ENCODE measurements at regions not wholly inside any gene's neighbourhood (a gene's known extent, or its start where the extent isn't known, plus 50 kb on each side); places are given as distances from the start of the nearest gene placed in this dataset.
"Not testable (repeated sequence)": the region's sequence is repeated elsewhere in the genome, so short reads cannot be mapped to it uniquely, and the experiment has no call there.

DNA sequence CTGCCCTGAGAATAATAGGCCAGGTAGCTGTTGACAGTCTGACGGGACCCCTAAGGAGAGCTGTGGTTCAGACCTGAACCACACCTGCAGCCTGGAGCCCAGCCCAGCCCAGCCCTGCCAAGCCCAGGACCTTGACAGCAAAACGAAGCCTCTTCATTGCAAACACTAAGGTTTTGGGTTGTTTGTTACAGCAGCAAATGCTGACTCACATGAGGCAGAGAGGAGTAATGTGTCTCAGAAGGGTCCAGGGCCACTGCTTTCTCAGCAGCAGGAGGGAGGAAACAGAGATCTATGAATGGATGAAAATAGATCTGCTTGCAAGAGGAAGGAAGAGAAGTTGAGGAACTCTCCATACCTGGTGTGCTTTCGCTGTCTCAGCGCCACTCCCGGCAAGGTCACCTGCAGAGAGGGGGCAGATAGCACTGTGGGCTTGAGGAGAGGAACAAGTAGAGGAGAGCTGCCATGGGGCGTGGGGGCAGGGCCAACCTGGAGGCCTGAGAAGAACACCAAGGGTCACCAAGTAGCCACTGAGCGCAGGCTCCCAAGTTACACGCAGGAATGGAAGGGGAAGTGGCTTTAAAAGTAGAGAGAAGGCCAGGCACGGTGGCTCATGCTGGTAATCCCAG is 127.2 kb downstream of the ZNF281 start:
- no peak for DNase-seq (ENCODE audit: low spot score)

DNA sequence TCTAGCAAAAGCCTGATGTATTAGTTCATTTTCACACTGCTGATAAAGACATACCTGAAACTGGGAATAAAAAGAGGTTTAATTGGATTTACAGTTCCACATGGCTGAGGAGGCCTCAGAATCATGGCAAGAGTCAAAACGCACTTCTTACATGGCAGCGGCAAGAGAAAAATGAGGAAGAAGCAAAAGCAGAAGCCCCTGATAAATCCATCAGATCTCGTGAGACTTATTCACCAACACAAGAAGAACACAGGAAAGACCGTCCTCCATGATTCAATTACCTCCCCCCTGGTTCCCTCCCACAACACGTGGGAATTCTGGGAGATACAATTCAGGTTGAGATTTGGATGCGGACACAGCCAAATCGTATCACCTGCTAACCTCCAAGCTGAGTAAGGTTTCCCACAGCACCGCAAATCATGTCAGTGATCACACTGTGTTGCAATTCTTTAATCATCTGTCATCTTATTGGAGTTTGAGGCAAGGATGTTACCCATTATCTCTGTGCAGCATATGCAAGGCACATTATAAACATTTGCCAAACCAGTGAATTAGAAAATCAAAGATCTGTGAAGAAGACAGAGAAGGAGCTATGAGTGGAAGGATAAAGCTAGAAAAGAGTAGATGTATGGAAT is 128.5 kb downstream of the ZNF281 start:
- DNase-seq (ENCODE audit: low spot score) = no peak

DNA sequence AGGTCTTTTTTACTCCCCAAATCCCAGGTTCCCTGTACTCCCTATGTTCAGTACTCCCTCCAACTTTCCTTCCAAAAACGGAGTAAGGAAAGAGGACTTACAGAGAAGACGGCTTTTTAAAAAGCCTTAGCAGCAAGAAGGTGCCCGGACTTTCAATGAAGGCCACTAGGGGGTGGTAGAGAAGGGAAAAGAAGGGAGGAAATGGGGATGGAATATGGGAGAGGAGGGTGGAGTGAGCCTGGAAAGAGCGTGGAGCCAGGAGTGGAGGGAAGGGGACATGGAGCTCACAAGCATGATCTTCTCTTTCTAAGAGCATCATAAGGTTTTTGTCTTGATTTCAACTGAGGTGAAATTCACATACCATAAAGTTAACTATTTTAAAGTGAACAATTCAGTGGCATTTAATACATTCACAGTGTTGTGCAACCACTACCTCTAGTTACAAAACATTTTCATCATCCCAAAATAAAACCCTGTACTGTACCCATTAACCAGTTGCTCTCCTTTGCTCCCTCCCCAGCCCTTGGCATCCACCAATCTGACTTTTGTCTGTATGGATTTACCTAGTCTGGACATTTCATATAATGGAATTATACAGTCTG is 129.9 kb downstream of the ZNF281 start:
- peak; percentile 28 for DNase-seq (ENCODE audit: low spot score)

DNA sequence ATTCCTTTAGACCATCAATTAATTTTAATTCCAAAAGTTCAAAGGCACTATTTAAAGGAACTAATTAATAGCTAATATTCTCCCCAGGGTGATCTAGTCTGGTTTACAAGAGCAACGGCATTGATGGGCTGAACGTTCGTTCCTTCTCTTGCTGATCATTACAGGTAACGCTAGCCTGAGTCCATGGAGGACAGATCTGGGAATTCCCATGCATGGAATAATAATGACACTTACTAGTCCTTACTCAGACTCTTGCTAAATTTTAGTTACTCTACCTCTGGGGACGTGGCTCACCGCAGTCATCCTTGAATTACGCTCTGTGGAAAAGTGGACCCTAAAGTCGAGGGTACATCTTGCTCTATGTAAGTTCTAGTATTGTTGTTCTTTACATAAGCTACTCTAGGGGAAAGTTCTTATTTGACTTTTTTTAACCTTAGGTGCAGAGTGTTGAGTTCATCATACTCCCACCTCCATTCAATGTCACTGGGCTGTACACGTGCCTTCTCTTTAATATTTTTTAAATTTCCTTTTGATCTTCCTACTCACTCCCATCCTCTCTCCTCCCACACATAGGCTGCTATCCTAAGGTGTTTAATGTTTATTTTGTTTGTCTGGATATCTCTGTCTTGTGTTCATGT is 133.9 kb downstream of the ZNF281 start:
- DNase-seq (ENCODE audit: low spot score) = no peak

DNA sequence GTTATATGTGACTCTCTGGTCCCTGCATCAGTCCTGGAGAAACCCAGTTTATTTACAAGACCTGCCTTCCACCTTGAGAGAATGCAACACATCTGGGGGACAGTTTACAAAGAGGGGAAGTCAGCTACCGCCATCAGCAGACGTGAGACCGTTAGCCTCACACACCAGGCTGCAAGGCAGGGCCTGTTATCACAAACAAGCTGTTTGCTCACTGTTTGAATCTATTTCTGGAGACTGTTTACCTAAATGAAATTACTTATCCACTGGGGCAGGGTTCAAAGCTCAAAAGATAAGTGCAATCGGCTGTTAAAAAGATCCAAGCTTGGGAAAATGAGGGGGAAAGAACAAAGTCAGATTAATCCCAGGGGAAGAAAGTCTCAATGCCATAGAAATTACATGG is 134.4 kb downstream of the ZNF281 start:
- DNase-seq (ENCODE audit: low spot score) = no peak

DNA sequence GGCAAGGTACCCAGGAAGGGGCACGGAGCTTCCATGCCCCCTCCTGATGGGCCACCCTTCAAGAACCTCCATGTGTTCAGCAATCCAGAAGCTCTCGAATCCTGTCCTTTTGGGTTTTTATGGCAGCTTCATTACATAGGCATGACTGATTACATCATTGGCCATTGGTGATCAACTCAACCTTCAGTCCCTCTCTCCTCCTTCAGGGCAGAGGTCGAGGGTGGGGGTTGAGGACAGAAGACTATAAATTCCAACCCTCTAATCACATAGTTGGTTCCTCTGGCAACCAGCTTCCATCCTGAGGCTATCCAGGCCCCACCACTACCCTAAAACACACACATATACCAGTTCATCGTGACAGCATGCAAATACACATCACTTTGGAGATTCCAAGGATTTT is 135.7 kb downstream of the ZNF281 start:
- DNase-seq (ENCODE audit: low spot score) = no peak

DNA sequence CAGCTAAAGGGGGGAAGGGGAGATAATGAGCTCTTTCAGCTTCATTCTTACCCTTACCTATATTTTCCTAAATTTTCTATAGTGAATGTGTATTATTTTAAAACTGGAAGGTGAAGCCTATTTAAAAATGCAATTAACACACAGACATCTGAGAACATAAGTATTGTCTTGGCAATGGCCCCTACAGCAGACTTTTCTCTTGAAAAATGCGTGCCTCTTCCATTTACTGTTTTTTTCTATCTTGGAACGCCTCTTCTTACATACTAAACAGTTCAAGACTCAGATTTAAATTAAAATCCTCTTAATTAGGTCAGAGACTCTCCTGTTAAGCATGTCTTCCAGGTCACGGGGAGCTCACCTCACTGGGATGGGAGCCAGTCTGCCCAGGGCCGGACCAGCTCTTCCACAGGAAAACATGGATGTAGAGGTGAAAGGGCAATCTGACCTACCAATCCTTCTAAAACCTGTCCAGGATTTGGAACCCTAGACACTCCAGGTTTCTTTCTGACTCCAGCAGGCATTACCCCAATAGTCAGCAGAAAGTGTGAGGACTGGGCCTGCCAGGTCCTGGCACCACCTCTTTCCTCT is 137.3 kb downstream of the ZNF281 start:
- DNase-seq (ENCODE audit: low spot score) = no peak

DNA sequence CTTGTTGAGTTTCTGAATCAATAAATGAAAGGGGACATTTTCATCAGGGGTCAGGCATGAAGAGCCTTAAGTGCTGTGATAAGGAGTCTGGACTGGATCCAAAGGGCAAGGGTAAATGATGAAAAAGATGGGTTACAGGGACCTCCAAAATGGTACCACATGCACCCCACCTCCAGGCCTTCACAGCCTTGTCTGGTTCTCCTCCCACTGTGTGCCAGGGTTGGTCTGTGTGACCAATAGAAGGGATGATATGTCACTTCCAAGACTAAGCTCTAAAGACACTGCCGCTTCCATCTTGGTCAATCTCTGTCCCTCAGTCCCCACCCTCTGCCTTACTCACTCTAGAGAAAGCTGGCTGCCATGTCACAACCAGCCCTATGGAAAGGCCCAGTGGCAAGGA is 140.6 kb downstream of the ZNF281 start:
- DNase-seq (ENCODE audit: low spot score) = no peak

DNA sequence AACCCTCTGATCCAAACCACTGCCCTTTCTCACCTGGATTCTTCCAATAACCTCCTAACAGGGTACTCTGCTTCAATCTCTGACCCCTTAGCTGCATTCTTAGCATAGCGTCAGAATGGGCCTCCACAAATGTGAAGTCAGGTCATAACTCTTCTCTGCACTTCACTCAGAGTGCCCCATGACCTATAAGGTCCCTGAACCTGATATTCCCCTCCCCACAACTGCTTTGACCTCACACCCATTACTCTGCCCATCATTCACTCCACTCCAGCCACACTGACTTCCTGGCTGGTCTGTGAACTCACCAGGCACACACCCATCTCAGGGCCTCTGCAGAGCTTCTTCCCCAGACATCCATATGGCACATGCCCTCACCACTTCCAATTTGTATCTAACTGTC is 141.9 kb downstream of the ZNF281 start:
- no peak for DNase-seq (ENCODE audit: low spot score)

DNA sequence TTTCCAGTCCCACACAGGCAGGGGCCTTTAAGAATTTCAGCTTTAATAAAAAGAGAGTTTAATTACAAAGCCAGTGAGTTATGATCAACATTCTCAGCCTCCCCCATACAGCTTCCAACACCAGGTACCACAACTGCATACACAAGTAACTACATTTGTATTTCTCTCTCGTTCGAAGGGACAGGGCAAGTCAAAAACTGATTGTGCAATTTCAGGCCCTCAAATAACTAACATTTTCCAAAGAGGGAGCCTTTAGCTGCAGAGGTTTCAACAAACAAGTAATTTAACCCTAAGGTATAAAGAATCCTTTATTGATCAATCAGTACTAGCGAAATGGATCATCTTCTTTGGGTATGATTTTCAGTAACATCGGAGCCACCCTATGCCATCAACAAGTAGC is 142.4 kb downstream of the ZNF281 start:
- DNase-seq (ENCODE audit: low spot score) = no peak

DNA sequence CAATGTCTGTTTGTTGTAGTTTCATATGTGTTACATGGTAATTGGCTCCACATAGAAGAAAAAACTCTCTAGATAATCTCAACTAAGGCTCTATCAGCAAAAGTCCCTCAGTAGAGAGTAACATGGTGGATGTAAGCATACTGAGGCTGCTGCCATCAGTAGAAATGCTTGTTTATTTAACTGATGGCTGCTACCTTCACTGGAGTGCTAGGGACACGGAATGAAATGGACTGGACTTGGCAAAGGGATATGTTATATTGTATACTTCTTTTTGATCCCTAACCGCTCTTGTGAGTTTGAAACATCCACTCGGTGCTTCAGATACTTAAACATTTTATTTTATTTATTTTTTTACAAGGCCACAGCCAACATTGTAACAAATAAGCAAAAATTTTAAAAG is 143.0 kb downstream of the ZNF281 start:
- DNase-seq (ENCODE audit: low spot score) = no peak

DNA sequence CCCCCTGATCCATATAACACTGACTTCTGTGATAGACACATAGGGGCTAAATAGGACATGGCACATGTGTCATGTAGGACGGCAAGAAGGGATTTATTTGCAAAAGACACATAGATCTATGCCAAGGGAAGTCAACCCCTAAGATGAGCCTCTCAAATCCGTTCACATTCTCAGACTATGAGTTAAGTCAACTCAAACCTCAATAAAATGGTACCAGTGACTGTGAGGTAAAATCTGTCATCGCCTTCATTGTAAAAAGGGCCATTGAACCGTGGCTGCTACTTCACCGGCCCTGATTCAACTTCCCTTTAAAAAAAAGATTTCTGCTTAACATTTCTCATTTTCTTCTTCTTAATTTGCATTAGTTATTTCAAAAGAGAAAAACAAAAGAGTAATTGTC is 144.0 kb downstream of the ZNF281 start:
- no peak for DNase-seq (ENCODE audit: low spot score)

DNA sequence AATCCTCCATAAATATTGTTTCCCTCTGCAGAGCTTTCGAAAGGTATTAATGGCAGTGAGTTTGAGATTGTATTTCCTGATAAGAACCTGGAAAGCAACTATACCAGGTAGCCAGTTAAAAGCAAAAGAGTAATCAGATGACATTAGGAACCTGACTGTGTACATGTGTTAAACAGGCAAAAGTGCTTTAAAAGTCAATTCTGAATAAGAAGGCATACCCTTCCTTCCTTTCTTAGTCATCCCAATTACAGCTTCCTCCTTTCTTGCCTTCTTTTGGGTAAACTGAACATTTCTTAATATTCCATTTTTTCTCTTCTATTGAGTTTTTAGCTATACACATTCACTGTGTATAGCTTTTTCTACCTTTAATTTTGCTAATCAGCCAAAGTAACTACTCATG is 144.7 kb downstream of the ZNF281 start:
- no peak for DNase-seq (ENCODE audit: low spot score)

DNA sequence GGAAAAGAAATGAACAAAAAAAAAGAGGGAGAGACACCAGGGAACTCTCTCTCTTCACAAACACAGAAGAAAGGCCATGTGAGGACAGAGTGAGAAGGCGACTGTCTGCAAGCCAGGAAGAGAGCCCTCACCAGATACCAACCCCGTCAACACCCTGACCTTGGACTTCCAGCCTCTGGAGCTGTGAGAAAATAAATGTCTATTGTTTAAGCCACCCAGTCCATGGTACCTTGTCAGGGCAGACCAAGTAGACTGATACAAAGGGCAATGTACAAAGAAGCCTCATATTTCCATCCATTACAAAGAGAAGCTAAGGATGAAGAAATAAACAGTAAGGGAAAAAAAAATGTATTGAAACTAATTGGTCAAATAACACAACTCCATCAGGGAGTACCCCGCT is 146.6 kb downstream of the ZNF281 start:
- no peak for DNase-seq (ENCODE audit: low spot score)

DNA sequence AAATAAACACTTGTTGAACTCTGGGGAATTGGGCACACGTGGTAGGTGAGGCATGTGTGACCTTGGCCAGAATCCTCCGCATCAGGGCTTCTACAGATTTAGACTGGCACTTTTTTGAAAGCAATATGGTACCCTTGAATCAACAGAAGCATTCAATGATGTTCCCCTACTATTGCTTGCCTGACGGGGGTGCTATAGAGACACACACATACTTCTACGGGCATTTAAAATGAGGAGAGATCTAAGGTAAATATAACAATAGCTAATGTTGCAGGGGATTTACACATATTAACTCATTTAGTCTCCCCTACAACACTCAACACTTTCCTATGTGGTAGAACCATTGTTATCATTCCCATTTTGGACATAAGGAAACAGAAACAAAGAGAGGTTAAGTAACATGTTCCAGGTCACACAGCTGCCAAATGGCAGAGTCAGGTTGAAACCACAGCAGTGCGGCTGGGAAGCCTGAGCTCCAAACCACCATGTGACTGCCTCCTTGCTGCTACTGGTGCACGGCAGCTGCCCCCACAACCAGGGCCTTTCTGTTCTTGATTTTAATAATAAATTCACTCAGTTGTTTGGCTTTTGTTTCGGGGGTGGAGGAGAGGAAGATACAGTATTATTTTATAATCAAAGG is 147.4 kb downstream of the ZNF281 start:
- DNase-seq (ENCODE audit: low spot score) = peak; percentile 11

DNA sequence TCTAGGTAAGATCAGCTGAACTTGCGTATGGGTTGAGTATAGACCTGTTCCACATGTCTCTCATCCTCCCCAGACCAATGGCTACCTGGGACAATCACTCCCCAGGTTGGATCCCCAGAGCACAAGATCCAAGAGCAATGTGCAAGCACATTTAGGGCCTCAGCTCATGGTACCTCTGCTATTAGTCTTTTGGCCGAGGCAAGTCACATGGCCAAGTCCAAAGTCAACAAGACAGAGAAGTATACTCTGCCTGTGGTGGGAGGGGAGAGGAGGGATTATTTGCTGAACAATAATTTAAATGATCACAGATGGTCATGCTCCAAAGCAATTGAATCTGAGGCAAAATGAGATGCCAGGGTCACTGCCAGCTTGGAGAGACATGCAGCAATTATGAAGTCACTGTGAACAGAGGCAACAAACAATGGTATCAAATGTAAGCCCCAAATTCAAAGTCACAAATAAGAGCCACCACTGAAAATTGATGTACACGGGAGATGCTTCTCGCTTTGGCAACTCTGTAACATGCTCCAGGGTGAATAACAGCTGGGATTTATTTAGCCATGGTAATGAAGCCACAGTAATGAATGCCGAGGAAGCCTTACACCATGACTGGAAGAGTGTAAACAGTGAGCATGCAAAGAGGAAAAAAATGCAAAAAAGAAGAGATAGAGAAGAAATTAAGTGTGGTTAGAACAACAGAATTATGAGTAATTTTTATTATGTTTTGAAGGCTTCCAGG is 149.1 kb downstream of the ZNF281 start:
- DNase-seq (ENCODE audit: low spot score) = no peak

DNA sequence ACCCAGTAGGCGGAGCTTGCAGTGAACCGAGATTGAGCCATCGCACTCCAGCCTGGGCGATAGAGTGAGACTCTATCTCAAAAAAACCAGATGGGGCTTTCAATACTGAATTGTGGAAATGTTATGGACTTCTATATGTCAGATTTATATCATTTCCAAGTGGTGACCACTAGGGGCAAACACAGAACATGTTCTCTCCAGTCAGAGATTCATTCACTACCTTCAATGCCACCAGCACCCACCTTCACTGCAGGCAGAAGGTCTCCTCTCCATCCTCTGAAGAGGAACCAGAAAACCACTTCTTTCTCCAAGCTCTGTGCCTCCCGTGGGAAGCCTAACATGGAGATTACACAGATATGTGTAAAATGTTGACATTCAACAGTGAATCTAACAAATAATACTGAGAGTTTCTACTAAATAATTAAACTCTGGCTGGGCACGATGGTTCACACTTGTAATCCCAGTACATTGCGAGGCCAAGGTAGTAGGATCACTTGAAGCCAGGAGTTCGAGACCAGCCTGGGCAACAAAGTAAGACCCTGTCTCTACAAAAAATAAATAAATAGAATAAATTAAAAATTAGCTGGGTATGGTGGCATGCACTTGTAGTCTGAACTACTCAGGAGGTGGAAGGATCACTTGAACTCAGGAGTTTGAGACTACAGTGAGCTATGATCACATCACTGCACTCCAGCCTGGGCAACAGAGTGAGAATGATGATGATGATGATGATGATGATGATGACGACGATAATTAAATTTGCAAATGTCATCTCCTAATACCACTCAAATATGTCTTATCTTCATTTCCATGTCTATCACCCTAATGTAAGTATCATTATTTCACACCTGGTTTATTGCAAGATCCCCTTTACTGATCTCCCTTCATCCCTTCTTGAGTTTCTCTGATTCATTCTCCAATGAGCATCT is 151.1 kb downstream of the ZNF281 start:
- peak; percentile 63 for DNase-seq (ENCODE audit: low spot score)

DNA sequence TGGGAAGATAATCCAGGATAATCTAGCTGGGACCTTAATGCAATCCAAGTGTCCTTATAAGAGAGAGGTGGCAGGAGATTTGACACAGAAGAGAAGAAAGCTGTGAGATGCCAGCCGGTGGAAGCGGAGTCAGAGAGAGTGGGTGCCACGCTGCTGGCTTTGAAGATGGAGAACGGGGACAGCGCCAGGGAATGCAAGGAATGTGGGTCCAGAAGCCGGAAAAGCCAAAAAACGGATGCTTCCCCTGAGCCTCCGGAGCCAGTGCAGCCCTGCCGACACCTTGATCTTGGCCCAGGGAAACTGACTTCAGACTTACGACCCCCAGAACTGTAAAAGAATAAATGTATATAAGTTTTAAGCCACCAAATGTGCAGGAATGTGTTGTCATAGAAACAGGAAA is 152.6 kb downstream of the ZNF281 start:
- DNase-seq (ENCODE audit: low spot score) = no peak

DNA sequence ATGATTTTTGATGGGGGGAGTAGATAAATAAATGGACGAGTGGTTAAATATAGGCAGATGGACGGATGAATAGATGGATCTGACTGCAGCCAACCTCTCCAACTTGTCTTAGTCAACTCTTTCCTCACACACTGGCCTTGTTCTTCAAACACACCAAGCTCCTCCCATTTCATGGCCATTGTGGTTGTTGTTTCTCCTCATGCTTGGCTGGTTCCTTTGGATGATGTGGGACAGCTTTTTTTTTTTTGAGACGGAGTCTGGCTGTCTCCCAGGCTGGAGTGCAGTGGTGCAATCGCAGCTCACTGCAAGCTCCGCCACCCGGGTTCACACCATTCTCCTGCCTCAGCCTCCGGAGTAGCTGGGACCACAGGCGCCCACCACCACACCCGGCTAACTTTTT is 155.2 kb downstream of the ZNF281 start:
- DNase-seq (ENCODE audit: low spot score) = not testable (repeated sequence)

DNA sequence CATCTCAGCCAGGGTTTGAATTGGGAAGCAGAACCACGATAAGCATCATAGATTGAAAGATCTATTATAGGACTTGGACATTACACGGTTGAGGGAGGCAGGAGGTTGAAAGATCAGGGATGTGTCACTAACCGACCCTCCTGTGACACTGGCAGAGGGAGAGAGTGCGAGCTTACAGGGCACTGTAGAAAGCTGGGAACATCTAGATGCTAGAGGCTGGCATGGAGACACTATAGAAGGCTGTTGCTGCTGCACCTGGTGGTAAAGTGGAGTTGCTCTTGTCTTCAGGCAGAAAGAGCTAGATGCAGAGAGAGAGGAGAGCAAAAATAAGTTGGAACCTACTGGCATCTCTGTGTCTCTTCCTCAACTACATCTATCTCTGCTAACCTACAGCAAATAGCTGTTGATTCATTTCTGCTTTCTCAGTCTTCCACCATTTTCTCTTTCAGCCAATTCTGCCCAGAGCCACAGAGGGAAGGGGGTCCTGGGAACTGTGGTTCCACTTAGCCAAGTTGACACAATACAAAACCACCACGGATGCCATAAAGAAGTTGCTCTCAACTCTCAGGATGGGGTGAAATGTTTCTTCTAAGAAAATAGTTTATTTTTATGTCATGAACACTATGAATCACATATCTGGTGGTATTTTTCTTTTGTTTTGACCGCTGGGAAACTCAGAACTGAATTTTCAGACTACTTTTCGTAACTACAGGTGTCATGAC is 155.9 kb downstream of the ZNF281 start:
- DNase-seq (ENCODE audit: low spot score) = no peak

Data from germinal center (tissue), 1 donor.